ENCODE measurements at regions not wholly inside any gene's neighbourhood (a gene's known extent, or its start where the extent isn't known, plus 50 kb on each side); places are given as distances from the start of the nearest gene placed in this dataset.

GRCh38 chr1:222243902-222244301 lies 304.0 kb downstream of the HHIPL2 start:
- TF ChIP-seq CTCF (conservative IDR thresholded peaks at IDR 0.05): no peak
- TF ChIP-seq ZFX (IDR thresholded peaks at IDR 0.05): no peak

Measured in C4-2B (cell line).